CD4-positive, alpha-beta T cell (primary cell): ENCODE measurements at regions not wholly inside any gene's neighbourhood (a gene's known extent, or its start where the extent isn't known, plus 50 kb on each side); places are given as distances from the start of the nearest gene placed in this dataset.

ENCODE experiments used
- ATAC-seq: fragments of 200-7000 bp; cut with Tn5 transposase; one replicate; pipeline ENCODE4 v1.10.0; 2022; ENCODE audit warnings: mild to moderate bottlenecking; ENCODE audit not compliant: poor library complexity
- CTCF ChIA-PET: fragments of 350-600 bp; sonication (Branson Sonifier 250); formaldehyde crosslinking; loops from one replicate; lab custom pipeline; 2021; ENCODE audit warnings: antibody characterized with exemption, inconsistent platforms; lab: Charles Lee
- POLR2A ChIA-PET: fragments of 350-600 bp; sonication (Branson Sonifier 250); formaldehyde crosslinking; loops from one replicate; lab custom pipeline; 2021; ENCODE audit warnings: antibody characterized with exemption, inconsistent platforms; lab: Charles Lee
- DNase-seq, 14 experiments: peaks; one replicate each; pipeline ENCODE4 v3.0.0-alpha.2; 2013 to 2020; ENCODE audit warnings: mixed read lengths in 2 of 14
- H3K27ac ChIP-seq, 2 donors: one replicate each; pipeline versions ENCODE4 v1.5.1 to v1.7.0; 2013; ENCODE audit warnings: low read length in 2 of 2, low read depth in 1 of 2, mild to moderate bottlenecking in 1 of 2
- H3K27me3 ChIP-seq, 2 experiments: 1 replicate in 1 of 2; 2 replicates in 1 of 2; pipeline versions ENCODE4 v1.6.1 to v1.7.0; 2013; ENCODE audit warnings: low read length in 2 of 2, control low read depth in 1 of 2, mild to moderate bottlenecking in 1 of 2, moderate library complexity in 1 of 2; ENCODE audit not compliant: insufficient read depth in 2 of 2, control insufficient read depth in 1 of 2
- H3K36me3 ChIP-seq: one replicate; pipeline ENCODE4 v1.6.1; 2013; ENCODE audit warnings: low read length, control low read depth; ENCODE audit not compliant: insufficient read depth
- H3K4me1 ChIP-seq: one replicate; pipeline ENCODE4 v1.6.1; 2013; ENCODE audit warnings: low read length, control low read depth; ENCODE audit not compliant: insufficient read depth
- H3K4me3 ChIP-seq: one replicate; pipeline ENCODE4 v1.5.1; 2013; ENCODE audit warnings: mild to moderate bottlenecking, low read length, moderate library complexity
- H3K9me3 ChIP-seq, 2 experiments: 1 replicate in 1 of 2; 2 replicates in 1 of 2; pipeline versions ENCODE4 v1.6.1 to v1.7.0; 2013; ENCODE audit warnings: low read length in 2 of 2, mild to moderate bottlenecking in 2 of 2, control low read depth in 1 of 2, moderate library complexity in 1 of 2; ENCODE audit not compliant: control insufficient read depth in 1 of 2, insufficient read depth in 1 of 2
- H3K27ac Mint-ChIP-seq: one replicate; pipeline ENCODE4 v1.8.0; 2020; ENCODE audit warnings: mixed read lengths
- H3K27me3 Mint-ChIP-seq: one replicate; pipeline ENCODE4 v1.8.0; 2021; ENCODE audit warnings: mixed read lengths
- H3K36me3 Mint-ChIP-seq: one replicate; pipeline ENCODE4 v1.8.0; 2021; ENCODE audit warnings: low read depth, mixed read lengths
- H3K4me1 Mint-ChIP-seq: one replicate; pipeline ENCODE4 v1.8.0; 2021; ENCODE audit warnings: low read depth, mixed read lengths
- H3K4me3 Mint-ChIP-seq: one replicate; pipeline ENCODE4 v1.8.0; 2020; ENCODE audit warnings: mild to moderate bottlenecking, mixed read lengths
- H3K9me3 Mint-ChIP-seq: one replicate; pipeline ENCODE4 v1.8.0; 2020; ENCODE audit warnings: mixed read lengths
- intact Hi-C, 2 experiments: fragments of 100-400 bp; cut with DNase I in 1 of 2; cut with micrococcal nuclease in 1 of 2; formaldehyde crosslinking; loops; one replicate each; pipeline versions ENCODE4 v1.15.1 to v1.9.0; 2023 to 2025; cut with DNase I, micrococcal nuclease
- TF ChIP-seq, protein P1 (sequence below): fragments of 200-600 bp; IDR thresholded peaks from one replicate; pipeline ENCODE4 v1.8.0; 2022; ENCODE audit warnings: antibody characterized with exemption, mild to moderate bottlenecking

DNA sequence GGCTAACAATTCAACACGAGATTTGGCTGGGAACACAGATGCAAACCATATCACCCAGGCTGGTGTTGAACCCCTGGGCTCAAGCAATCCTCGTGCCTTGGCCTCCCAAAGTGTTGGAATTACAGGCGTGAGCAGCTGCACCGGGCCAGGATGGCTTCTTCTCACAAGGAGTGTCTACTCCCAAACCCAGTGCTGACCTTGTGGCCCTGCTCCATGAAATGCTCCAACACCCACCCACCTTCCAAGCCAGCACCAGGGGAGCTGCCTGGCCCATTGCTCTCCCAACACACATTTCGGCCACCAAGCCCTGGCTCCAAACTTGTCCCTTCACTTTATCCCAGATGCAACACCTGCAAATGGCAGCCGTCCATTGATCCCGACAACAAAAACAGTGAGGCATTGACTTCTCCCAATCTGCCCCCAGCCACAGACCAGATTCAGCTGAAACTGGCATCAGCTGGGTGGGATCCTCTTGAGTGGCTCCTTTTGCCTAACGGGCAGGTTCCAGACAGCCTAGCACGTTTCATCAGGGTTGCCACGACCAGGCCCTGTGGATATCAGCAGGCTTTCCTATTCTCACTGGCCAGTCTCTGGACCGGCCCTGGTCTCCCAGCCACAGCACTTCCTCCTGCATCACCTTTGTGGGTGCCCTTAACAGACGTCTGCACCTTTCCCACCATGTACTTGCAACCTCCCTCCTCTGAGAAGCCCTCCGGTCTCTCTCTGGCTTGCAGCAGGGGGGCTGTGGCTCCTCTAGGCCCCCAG, 105.7 kb upstream of the CARD11 start:
- ChIA-PET POLR2A (no interaction called here), CTCF (no interaction called here)
- no peaks in the 10 kb centered on the region for H3K27me3 ChIP-seq
- Mint-ChIP-seq H3K27ac (no peak overlapping the region), H3K9me3 (no peaks in the 10 kb centered on the region), H3K4me1 (peaks cover 20% of the 10 kb centered on the region), H3K36me3 (no peaks in the 10 kb centered on the region), H3K27me3 (no peaks in the 10 kb centered on the region), H3K4me3 (no peak overlapping the region)
- H3K36me3 ChIP-seq, result no peaks in the 10 kb centered on the region
- no peak for ATAC-seq
- H3K4me1 ChIP-seq, result no peaks in the 10 kb centered on the region
- TF ChIP-seq, protein P1, sequence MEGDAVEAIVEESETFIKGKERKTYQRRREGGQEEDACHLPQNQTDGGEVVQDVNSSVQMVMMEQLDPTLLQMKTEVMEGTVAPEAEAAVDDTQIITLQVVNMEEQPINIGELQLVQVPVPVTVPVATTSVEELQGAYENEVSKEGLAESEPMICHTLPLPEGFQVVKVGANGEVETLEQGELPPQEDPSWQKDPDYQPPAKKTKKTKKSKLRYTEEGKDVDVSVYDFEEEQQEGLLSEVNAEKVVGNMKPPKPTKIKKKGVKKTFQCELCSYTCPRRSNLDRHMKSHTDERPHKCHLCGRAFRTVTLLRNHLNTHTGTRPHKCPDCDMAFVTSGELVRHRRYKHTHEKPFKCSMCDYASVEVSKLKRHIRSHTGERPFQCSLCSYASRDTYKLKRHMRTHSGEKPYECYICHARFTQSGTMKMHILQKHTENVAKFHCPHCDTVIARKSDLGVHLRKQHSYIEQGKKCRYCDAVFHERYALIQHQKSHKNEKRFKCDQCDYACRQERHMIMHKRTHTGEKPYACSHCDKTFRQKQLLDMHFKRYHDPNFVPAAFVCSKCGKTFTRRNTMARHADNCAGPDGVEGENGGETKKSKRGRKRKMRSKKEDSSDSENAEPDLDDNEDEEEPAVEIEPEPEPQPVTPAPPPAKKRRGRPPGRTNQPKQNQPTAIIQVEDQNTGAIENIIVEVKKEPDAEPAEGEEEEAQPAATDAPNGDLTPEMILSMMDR, result no peak
- intact Hi-C loops, result no loop called here
- H3K4me3 ChIP-seq, result no peak overlapping the region
- no peak overlapping the region for H3K27ac ChIP-seq
- no peak for DNase-seq
- H3K9me3 ChIP-seq, result no peaks in the 10 kb centered on the region

DNA sequence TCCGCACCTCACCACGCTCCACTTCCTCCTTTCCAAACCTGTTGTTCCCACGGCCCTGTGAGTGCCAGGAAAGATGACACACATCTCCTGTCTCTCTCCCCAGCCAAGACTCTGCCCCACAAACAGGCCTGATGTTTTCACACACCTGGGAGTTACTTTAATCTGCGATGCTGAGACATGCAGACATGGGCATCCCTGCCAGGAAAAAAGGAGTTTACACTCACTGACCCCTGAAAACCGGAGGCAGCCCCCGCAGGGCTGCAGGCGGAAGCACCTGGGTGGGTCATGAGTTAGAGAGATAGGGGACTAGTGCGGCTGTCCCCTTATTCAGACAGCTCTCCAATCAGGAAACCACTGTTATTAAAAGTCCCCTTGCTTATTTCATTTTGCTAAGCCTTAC, 106.4 kb upstream of the CARD11 start:
- H3K4me1 ChIP-seq, result no peaks in the 10 kb centered on the region
- Mint-ChIP-seq H3K4me1 (peaks cover 25% of the 10 kb centered on the region), H3K4me3 (no peak overlapping the region), H3K9me3 (no peaks in the 10 kb centered on the region), H3K27ac (no peak overlapping the region), H3K36me3 (no peaks in the 10 kb centered on the region), H3K27me3 (no peaks in the 10 kb centered on the region)
- no peak overlapping the region for H3K27ac ChIP-seq
- ATAC-seq, result no peak
- no peaks in the 10 kb centered on the region for H3K27me3 ChIP-seq
- H3K36me3 ChIP-seq, result no peaks in the 10 kb centered on the region
- ChIA-PET CTCF (no interaction called here), POLR2A (no interaction called here)
- H3K4me3 ChIP-seq, result no peak overlapping the region
- no peaks in the 10 kb centered on the region for H3K9me3 ChIP-seq
- intact Hi-C loops, result loop anchor here in 1 of 2 experiments (10.0 kb wide), 1 partner anchor 695 kb away; no protein-coding TSS in a partner anchor
- no peak for DNase-seq
- TF ChIP-seq, protein P1, result no peak

DNA sequence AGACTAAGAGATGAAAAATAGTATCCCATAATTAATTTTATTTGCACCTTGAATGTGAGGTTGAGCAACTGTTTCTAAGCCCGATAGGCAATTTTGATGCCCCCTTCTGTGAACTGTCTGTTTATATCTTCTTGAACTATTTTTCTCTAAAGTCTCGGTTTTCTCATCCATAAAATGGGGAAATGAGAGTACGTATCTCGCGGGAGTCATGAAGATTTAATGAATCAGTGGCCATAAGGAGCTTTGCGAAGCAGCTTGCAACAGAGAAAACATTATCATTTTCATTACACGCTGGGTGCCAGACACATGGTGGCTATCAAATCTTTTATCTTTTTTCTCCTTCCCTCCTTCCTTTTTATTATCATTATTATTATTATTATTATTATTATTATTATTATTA, 108.1 kb upstream of the CARD11 start:
- Histone ChIP-seq H3K27me3 (no peaks in the 10 kb centered on the region), H3K4me3 (no peak overlapping the region), H3K27ac (no peak overlapping the region), H3K9me3 (no peaks in the 10 kb centered on the region), H3K36me3 (no peaks in the 10 kb centered on the region), H3K4me1 (no peaks in the 10 kb centered on the region)
- ATAC-seq (no peak), DNase-seq (no peak)
- Mint-ChIP-seq H3K4me3 (no peak overlapping the region), H3K9me3 (no peaks in the 10 kb centered on the region), H3K27me3 (no peaks in the 10 kb centered on the region), H3K4me1 (peaks cover 21% of the 10 kb centered on the region), H3K27ac (no peak overlapping the region), H3K36me3 (no peaks in the 10 kb centered on the region)
- TF ChIP-seq, protein P1, result no peak
- intact Hi-C loops, result loop anchor here in 1 of 2 experiments (10.0 kb wide), 1 partner anchor 697 kb away; no protein-coding TSS in a partner anchor
- CTCF ChIA-PET, result interaction anchor here (0.7 to 1.3 kb wide), 2 partner anchors 24 to 86 kb away, joined by 3 to 4 read pairs; no protein-coding TSS in a partner anchor
- POLR2A ChIA-PET, result no interaction called here
